Prostate gland (tissue), 1 donor: ENCODE measurements at regions not wholly inside any gene's neighbourhood (a gene's known extent, or its start where the extent isn't known, plus 50 kb on each side); places are given as distances from the start of the nearest gene placed in this dataset.

Experiments
- POLR2A ChIP-seq: fragments of 450-650 bp; IDR thresholded peaks from one replicate; pipeline ENCODE4 v1.6.1; 2016; ENCODE audit warnings: antibody characterized with exemption, mild to moderate bottlenecking
- POLR2AphosphoS5 ChIP-seq: sonication (generic); formaldehyde crosslinking; IDR thresholded peaks from one replicate; pipeline ENCODE4 v1.6.1; 2017; ENCODE audit warnings: antibody characterized with exemption

DNA sequence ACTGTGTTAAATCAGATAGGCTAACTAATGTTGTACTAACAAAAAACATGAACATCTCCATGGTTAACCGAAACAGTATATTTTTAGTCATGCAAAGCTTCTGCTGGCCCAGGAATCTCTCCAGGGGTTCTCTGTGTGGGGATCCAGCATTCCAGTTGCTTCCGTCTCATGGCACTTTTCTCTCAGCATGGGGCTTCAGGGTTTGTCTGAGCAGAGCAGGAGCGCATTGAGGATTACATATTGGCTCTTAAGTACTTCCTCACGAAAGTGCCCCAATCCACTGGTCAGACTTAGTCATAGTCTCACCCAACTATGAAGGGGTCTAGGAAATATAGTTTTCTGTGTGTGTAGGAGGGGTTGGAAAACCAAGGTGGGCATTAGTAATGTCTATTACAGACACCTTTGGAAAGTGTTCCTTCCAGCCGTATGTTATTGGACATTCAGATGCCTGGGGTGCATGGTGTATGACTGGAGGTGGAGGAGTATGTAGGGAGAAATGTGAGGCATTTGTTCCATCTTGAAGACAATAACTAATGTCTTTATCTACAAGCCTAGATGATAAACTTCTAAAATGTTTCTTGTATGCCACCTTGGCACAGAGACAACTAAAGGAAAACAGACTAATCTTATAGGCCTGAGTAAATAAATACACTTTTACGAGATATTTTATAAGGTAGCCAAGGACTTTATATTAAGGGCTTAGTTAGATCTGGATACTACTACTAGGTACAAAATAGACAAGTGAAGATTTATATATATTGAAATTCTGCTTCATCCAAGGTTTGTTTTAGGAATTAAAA is 123.8 kb upstream of the ZEB2 start:
- TF ChIP-seq POLR2AphosphoS5: no peak
- no peak for TF ChIP-seq POLR2A
